H9 (cell line): ENCODE measurements at regions not wholly inside any gene's neighbourhood (a gene's known extent, or its start where the extent isn't known, plus 50 kb on each side); places are given as distances from the start of the nearest gene placed in this dataset.
A peak's percentile ranks its signal among the peaks of the same experiment; 100 is the strongest.

Source experiments
- DNase-seq: peaks from one replicate; pipeline ENCODE4 v3.0.0-alpha.2; 2017
- H2AFZ ChIP-seq: one replicate; pipeline ENCODE4 v1.6.1; 2013; ENCODE audit warnings: mild to moderate bottlenecking, low read length, control low read depth, moderate library complexity
- H2AK5ac ChIP-seq: 2 replicates; pipeline ENCODE4 v1.6.1; 2013; ENCODE audit warnings: low read length, control low read depth, mixed read lengths; ENCODE audit not compliant: insufficient read length
- H2BK120ac ChIP-seq: one replicate; pipeline ENCODE4 v1.6.1; 2013; ENCODE audit warnings: low read depth, mild to moderate bottlenecking, low read length, control low read depth, inconsistent platforms; ENCODE audit not compliant: poor library complexity, severe bottlenecking
- H2BK12ac ChIP-seq: 2 replicates; pipeline ENCODE4 v1.6.1; 2013; ENCODE audit warnings: low read length, control low read depth, mixed read lengths, low read depth; ENCODE audit not compliant: insufficient read length
- H2BK15ac ChIP-seq: 2 replicates; pipeline ENCODE4 v1.6.1; 2013; ENCODE audit warnings: low read depth, low read length, control low read depth
- H2BK20ac ChIP-seq: one replicate; pipeline ENCODE4 v1.6.1; 2013; ENCODE audit warnings: low read depth, mild to moderate bottlenecking, low read length, control low read depth, inconsistent platforms; ENCODE audit not compliant: poor library complexity, severe bottlenecking
- H2BK5ac ChIP-seq: 2 replicates; pipeline ENCODE4 v1.6.1; 2013; ENCODE audit warnings: low read length, control low read depth, mixed read lengths; ENCODE audit not compliant: insufficient read length
- H3K14ac ChIP-seq: 2 replicates; pipeline ENCODE4 v1.6.1; 2013; ENCODE audit warnings: low read length, control low read depth; ENCODE audit not compliant: insufficient read depth
- H3K18ac ChIP-seq: 2 replicates; pipeline ENCODE4 v1.6.1; 2013; ENCODE audit warnings: low read depth, mild to moderate bottlenecking, mixed read lengths, low read length, control low read depth; ENCODE audit not compliant: insufficient read length
- H3K23ac ChIP-seq: 2 replicates; pipeline ENCODE4 v1.6.1; 2013; ENCODE audit warnings: low read length, control low read depth, mixed read lengths, low read depth; ENCODE audit not compliant: insufficient read length
- H3K23me2 ChIP-seq: 2 replicates; pipeline ENCODE4 v1.6.1; 2013; ENCODE audit warnings: low read depth, mild to moderate bottlenecking, mixed read lengths, low read length, control low read depth; ENCODE audit not compliant: insufficient read length, poor library complexity, severe bottlenecking
- H3K27ac ChIP-seq: 2 replicates; pipeline ENCODE4 v1.5.1; 2013; ENCODE audit warnings: low read length, control low read depth, mixed read lengths, low read depth; ENCODE audit not compliant: insufficient read length
- H3K27me3 ChIP-seq: 2 replicates; pipeline ENCODE4 v1.6.1; 2013; ENCODE audit warnings: low read length, control low read depth, inconsistent platforms; ENCODE audit not compliant: insufficient read depth
- H3K4ac ChIP-seq: 2 replicates; pipeline ENCODE4 v1.6.1; 2013; ENCODE audit warnings: low read depth, mild to moderate bottlenecking, control low read depth, inconsistent platforms, low read length, moderate library complexity
- H3K4me1 ChIP-seq: 2 replicates; pipeline ENCODE4 v1.6.1; 2013; ENCODE audit warnings: low read length, control low read depth, inconsistent platforms; ENCODE audit not compliant: insufficient read depth
- H3K4me2 ChIP-seq: 2 replicates; pipeline ENCODE4 v1.6.1; 2013; ENCODE audit warnings: low read length, control low read depth, mixed read lengths; ENCODE audit not compliant: insufficient read length, insufficient read depth
- H3K56ac ChIP-seq: 2 replicates; pipeline ENCODE4 v1.6.1; 2013; ENCODE audit warnings: low read depth, mild to moderate bottlenecking, mixed read lengths, low read length, control low read depth; ENCODE audit not compliant: insufficient read length
- H3K79me1 ChIP-seq: 2 replicates; pipeline ENCODE4 v1.6.1; 2013; ENCODE audit warnings: low read depth, mild to moderate bottlenecking, moderate library complexity, low read length, control low read depth, inconsistent platforms; ENCODE audit not compliant: insufficient read depth, poor library complexity, severe bottlenecking
- H3K79me2 ChIP-seq: 2 replicates; pipeline ENCODE4 v1.6.1; 2013; ENCODE audit warnings: low read length, control low read depth, inconsistent platforms; ENCODE audit not compliant: insufficient read depth
- H3K9ac ChIP-seq: 2 replicates; pipeline ENCODE4 v1.6.1; 2013; ENCODE audit warnings: low read length, control low read depth, mixed read lengths; ENCODE audit not compliant: insufficient read length; ENCODE audit errors: extremely low read depth
- H3K9me3 ChIP-seq: one replicate; pipeline ENCODE4 v1.6.1; 2013; ENCODE audit warnings: low read depth, low read length, inconsistent platforms; ENCODE audit not compliant: control insufficient read depth
- H3T11ph ChIP-seq: one replicate; pipeline ENCODE4 v1.6.1; 2013; ENCODE audit warnings: mild to moderate bottlenecking, low read length, control low read depth, inconsistent platforms
- H4K20me1 ChIP-seq: one replicate; pipeline ENCODE4 v1.6.1; 2013; ENCODE audit not compliant: control insufficient read depth, insufficient read length, insufficient read depth
- H4K5ac ChIP-seq: 2 replicates; pipeline ENCODE4 v1.6.1; 2013; ENCODE audit warnings: low read depth, mild to moderate bottlenecking, mixed read lengths, low read length, control low read depth; ENCODE audit not compliant: insufficient read length
- H4K8ac ChIP-seq: replicated peaks from 2 replicates; pipeline ENCODE4 v1.6.1; 2013; ENCODE audit warnings: low read length, control low read depth, mixed read lengths, low read depth; ENCODE audit not compliant: insufficient read length
- H4K91ac ChIP-seq: 2 replicates; pipeline ENCODE4 v1.6.1; 2013; ENCODE audit warnings: low read depth, mild to moderate bottlenecking, moderate library complexity, mixed read lengths, low read length, control low read depth; ENCODE audit not compliant: insufficient read length
- H3K27ac Mint-ChIP-seq, 3 experiments: 2 replicates in 2 of 3; 3 replicates in 1 of 3; pipeline ENCODE4 v1.8.0; 2020 to 2021; ENCODE audit warnings: mixed read lengths in 3 of 3, mild to moderate bottlenecking in 1 of 3, moderate library complexity in 1 of 3
- H3K27me3 Mint-ChIP-seq: 2 replicates; pipeline ENCODE4 v1.8.0; 2021; ENCODE audit warnings: low read depth, mild to moderate bottlenecking, moderate library complexity, mixed read lengths
- H3K36me3 Mint-ChIP-seq, 3 experiments: 2 replicates in 2 of 3; 3 replicates in 1 of 3; pipeline ENCODE4 v1.8.0; 2020 to 2021; ENCODE audit warnings: low read depth in 3 of 3, mixed read lengths in 3 of 3; ENCODE audit not compliant: insufficient read depth in 1 of 3
- H3K4me1 Mint-ChIP-seq, 2 experiments: 2 replicates each; pipeline ENCODE4 v1.8.0; 2020; ENCODE audit warnings: mixed read lengths in 2 of 2
- H3K4me3 Mint-ChIP-seq, 2 experiments: 2 replicates in 1 of 2; 3 replicates in 1 of 2; pipeline ENCODE4 v1.8.0; 2020 to 2021; ENCODE audit warnings: mild to moderate bottlenecking in 2 of 2, mixed read lengths in 2 of 2, moderate library complexity in 1 of 2
- H3K9me3 Mint-ChIP-seq, 2 experiments: 2 replicates in 1 of 2; 3 replicates in 1 of 2; pipeline ENCODE4 v1.8.0; 2020; ENCODE audit warnings: mild to moderate bottlenecking in 2 of 2, mixed read lengths in 2 of 2, moderate library complexity in 1 of 2
- CTCF ChIP-seq: fragments of 200-600 bp; sonication (generic); conservative IDR thresholded peaks from 3 replicates; pipeline ENCODE4 v1.8.0; 2021; ENCODE audit warnings: antibody characterized with exemption, mild to moderate bottlenecking
- WGBS: extraction: QIAGEN DNeasy Blood & Tissue Kit; methylation state at CpG from one replicate; pipeline ENCODE4 v1.1.7; 2013; ENCODE audit warnings: missing lambda C conversion rate, low lambda C conversion rate, mixed read lengths; ENCODE audit not compliant: insufficient read length; ENCODE audit errors: extremely low coverage; 5-methylcytosine and 5-hydroxymethylcytosine counted together

- Histone ChIP-seq H4K5ac (no peak overlapping the region), H4K8ac (no peak overlapping the region), H3K23me2 (no peaks in the 10 kb centered on the region), H3K79me2 (no peaks in the 10 kb centered on the region), H4K20me1 (no peaks in the 10 kb centered on the region), H3K23ac (no peak overlapping the region), H3K9me3 (no peaks in the 10 kb centered on the region), H3K56ac (no peak overlapping the region), H3K4ac (no peak overlapping the region), H3K4me1 (no peaks in the 10 kb centered on the region), H2BK12ac (no peak overlapping the region), H3K27me3 (no peaks in the 10 kb centered on the region), H3K79me1 (no peaks in the 10 kb centered on the region), H2BK5ac (no peak overlapping the region), H3K4me2 (no peak overlapping the region), H3K9ac (no peak overlapping the region), H2BK20ac (no peak overlapping the region), H3K18ac (no peak overlapping the region), H2AFZ (peak overlapping the region; percentile 85), H3K14ac (no peak overlapping the region), H2AK5ac (no peak overlapping the region), H3T11ph (no peak overlapping the region), H2BK15ac (no peak overlapping the region), H2BK120ac (no peak overlapping the region), H3K27ac (no peak overlapping the region), H4K91ac (no peak overlapping the region)
- no peak for TF ChIP-seq CTCF
- H3K4me3 Mint-ChIP-seq = no peak overlapping the region
- H3K27me3 Mint-ChIP-seq = no peaks in the 10 kb centered on the region
- H3K27ac Mint-ChIP-seq = peak overlapping the region in 1 of 3 experiments; percentile 87; a peak in 2 of 7 replicates
- H3K4me1 Mint-ChIP-seq = peaks cover 13 to 19% of the 10 kb centered on the region in 2 experiments
- DNase-seq = no peak
- H3K9me3 Mint-ChIP-seq = peaks cover 7% of the 10 kb centered on the region in 2 experiments; a peak in 3 of 5 replicates
- no CpG with 5 or more reads among the region's 2 CpGs for WGBS
- H3K36me3 Mint-ChIP-seq = peaks cover 0 to 3% (median 0%) of the 10 kb centered on the region in 3 experiments; a peak in 1 of 7 replicates
These were observed 1569.7 kb upstream of the SLC39A10 start for GRCh38 chr2:194087089-194087958.
